ENCODE measurements at regions not wholly inside any gene's neighbourhood (a gene's known extent, or its start where the extent isn't known, plus 50 kb on each side); places are given as distances from the start of the nearest gene placed in this dataset.

DNA sequence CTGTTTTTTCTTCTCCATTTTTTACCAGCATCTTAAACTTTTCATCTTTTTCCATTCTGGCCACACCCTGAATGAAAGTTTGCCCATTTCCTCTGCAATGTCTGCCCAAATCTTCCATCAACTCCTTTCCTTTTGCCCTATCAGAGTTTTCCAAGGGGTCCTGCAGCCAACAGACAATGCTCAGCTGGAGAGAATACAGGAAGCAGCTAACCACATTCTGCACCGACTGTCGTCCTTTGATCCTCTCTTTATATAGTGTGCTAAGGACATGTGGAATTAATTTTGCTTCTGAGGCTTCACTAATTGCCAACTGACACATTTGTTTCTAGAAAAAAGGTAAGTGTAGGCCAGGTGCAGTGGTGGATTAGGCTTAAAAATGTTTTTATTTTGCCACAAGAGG lies 50.5 kb upstream of the DLX2 start:
- in situ Hi-C loops (cut with HindIII; ENCODE audit: low pct_unique_long_range_greater_than_20kb, low sequenced_read_pairs) = no loop called here
- DNase-seq (ENCODE audit: low read depth) = no peak

DNA sequence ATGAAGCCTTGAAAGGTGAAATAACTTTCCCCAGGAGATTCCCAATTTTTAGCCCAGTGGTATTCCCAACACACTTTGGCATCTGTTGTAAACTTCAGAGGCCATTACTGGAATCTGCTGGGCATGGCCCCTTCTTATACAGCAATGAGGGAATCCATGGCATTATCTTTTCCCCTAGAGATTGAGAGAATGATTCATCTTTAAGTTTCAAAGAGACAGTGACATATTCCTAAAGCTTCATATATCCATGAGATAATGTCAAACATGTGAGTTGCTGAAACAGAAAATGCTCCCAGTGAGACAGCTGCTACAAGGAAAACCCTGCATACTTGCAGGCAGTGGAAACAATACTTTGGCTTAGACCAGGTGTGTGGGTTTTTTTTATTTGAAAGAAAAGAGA lies 51.1 kb upstream of the DLX2 start:
- in situ Hi-C loops (cut with HindIII; ENCODE audit: low pct_unique_long_range_greater_than_20kb, low sequenced_read_pairs) = no loop called here
- DNase-seq (ENCODE audit: low read depth) = no peak

DNA sequence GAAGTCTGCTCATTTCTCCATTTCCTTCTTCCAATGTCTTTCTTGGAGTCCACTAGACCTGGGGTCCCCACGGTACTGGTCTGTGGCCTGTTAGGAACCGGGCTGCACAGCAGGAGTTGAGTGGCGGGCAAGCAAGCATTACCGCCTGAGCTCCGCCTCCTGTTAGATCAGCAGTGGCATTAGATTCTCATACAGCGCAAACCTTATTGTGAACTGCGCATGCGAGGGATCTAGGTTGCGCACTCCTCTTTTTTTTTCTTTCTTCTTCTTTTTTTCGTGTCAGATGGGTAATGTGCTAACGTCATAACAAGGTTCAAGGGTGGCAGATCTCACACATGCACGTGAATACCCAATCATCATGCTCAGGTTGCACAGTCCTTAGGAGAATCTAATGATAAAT lies 53.1 kb upstream of the DLX2 start:
- DNase-seq (ENCODE audit: low read depth) = no peak
- in situ Hi-C loops (cut with HindIII; ENCODE audit: low pct_unique_long_range_greater_than_20kb, low sequenced_read_pairs) = no loop called here

DNA sequence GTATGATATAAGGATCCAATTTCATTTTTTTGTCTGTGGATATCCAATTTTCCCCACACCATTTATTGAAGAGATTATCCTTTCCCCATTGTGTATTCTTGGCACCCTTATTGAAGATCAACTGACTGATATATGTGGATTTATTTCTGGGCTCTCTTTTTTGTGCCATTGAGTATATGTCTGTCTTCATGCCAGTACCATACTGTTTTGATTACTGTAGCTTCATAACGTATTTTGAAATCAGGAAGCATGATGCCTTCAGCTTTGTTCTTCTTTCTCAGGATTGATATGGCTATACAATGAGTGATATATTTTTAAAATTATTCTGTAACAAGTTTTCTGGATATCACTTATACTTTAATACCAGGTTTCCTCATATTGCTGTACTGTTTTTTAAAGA lies 58.1 kb upstream of the DLX2 start:
- no peak for DNase-seq (ENCODE audit: low read depth)
- in situ Hi-C loops (cut with HindIII; ENCODE audit: low pct_unique_long_range_greater_than_20kb, low sequenced_read_pairs) = no loop called here

DNA sequence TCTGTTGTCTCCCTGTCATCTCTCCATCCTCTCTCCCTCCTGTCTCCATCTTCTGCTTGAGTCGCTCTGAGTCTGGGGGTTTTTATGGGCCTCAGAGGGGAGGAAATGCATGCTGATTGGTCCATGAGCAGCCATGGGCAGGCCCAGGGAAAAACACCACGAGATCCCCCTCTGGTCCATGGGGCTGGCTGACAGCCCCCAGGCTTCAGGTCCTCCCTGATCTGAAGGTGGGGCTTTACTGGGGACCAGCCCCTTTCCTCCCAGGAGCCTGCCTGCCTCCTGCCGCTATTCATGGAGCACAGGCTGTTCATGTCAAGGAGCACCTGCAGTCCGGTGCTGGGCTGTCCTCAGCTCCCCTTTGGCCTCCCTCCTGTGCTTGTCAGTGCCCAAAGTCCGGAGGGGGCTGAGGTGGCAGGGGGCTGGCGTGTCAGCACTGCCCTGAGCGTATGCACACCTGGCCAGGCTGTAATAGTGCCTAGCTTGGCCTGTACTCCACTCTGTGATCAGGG lies 59.6 kb upstream of the DLX2 start:
- no peak for DNase-seq (ENCODE audit: low read depth)
- in situ Hi-C loops (cut with HindIII; ENCODE audit: low pct_unique_long_range_greater_than_20kb, low sequenced_read_pairs) = no loop called here

DNA sequence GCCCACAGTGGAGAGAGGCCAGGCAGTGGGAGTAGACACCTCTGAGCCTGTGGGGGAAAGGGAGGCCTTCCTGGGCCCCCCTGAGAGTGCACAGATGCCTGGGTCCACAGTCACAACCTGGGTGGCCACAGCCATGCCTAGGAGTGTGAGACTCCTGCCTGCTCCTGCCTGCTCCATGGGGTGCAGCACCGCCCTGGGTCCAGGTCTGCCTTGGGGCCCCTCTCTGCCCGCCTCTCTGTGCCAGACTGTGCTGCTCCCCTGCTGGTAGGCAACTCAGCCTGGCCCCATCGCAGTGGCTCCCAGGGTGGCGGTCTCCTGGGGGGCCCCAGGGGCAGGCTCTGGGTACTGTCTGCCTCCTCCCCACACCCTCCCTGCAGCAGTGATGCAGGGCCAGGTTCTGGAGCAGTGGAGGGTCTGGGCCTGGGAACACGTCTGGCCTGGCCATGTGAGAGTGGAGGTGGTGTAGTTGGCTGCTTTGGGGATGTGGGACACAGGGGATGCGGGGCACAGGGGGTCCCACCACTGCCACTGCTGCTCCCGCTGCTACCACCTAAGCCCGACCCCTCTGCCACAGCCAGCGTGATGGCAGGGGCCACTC lies 60.1 kb upstream of the DLX2 start:
- no peak for DNase-seq (ENCODE audit: low read depth)
- in situ Hi-C loops (cut with HindIII; ENCODE audit: low pct_unique_long_range_greater_than_20kb, low sequenced_read_pairs) = no loop called here

DNA sequence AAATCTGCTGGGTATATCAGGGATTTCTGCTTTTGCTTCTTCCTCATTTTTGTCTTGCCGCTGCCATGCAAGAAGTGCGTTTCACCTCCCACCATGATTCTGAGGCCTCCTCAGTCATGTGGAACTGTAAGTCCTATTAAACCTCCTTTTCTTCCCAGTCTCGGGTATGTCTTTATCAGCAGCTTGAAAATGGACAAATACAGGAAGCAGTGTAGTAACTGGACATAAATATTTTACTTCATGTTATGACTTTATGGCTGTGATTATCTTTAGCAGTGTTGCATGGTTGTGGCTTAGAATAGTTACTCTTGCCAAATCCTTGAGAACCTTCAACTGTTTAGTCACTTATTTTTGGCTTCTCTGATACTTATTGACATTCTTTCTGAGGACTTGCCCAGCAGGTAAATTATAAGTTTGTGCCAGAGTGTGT lies 66.2 kb upstream of the DLX2 start:
- in situ Hi-C loops (cut with HindIII; ENCODE audit: low pct_unique_long_range_greater_than_20kb, low sequenced_read_pairs) = no loop called here
- no peak for DNase-seq (ENCODE audit: low read depth)

DNA sequence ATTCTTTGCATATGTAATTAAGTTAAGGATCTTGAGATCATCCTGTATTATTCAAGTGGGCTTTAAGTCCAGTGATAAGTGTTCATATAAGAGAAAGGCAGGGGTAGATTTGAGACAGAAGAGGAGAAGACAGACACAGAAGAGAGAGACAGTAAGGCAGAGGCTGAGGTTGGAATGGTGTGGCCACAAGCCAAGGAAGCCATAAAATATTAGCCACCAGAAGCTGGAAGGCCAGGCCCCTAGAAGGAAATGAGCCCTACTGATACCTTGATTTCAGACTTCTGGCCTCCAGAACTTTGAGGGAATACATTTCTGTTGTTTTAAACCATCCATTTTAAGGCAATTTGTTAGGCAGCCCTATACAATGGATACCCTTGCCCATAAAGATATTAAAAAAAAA lies 66.9 kb upstream of the DLX2 start:
- DNase-seq (ENCODE audit: low read depth) = no peak
- in situ Hi-C loops (cut with HindIII; ENCODE audit: low pct_unique_long_range_greater_than_20kb, low sequenced_read_pairs) = no loop called here

DNA sequence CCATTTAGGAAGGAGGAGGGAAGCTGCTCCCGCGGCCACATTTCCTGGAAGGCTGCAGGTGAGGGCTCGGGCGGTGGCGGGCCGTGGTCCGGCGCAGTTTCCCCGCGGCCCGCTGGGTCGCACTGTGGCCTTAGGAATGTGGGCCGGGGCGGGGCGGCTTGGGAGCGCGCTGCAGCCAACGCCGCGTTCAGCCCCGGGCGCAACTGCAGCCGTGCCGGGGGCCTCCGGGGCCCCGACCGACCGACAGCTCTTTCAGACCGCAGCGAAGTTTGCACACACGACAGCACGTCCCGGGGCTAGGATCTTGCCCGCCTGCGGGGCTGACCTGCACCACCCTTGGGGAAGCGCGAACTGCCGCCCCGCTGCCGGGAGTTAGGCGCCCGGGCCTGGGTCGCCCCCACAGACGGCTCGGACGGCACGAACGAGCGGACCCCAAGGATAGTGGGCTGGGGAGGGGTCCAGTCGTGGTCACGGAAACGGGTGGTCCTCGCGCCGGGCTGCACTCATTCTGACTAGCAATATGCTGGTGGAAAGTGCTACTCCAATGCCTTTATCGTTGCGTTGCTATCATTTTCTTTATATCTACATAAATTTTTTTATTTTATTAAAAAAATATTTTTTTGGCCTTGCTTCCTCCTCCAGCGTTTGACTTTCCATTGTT lies 69.9 kb upstream of the DLX2 start:
- in situ Hi-C loops (cut with HindIII; ENCODE audit: low pct_unique_long_range_greater_than_20kb, low sequenced_read_pairs) = no loop called here
- peak; percentile 57 for DNase-seq (ENCODE audit: low read depth)

DNA sequence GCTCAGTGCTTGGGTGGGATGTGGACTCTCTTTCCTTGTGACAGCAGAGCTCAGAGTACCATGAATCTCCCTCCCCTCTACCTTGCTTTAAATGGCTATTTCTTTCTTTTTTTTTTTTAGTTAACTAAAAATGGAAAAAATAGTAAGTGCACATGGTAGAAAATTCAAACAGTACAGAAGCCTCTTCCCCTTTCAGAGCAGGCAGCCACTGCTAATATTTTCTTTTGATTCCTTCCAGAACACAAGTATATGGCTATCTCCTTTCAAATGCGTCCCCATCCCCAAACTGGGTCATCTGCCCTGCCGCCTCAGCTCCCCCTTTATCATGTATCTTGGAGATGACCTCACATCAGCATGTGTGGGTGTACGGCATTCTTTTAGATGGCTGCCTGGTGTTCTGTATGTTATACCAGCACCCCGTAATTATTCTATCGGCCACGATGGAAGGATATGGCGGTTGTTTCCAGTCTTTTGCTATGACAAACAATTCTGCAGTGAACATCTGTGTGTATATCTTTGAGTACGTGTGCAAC lies 70.5 kb upstream of the DLX2 start:
- in situ Hi-C loops (cut with HindIII; ENCODE audit: low pct_unique_long_range_greater_than_20kb, low sequenced_read_pairs) = no loop called here

DNA sequence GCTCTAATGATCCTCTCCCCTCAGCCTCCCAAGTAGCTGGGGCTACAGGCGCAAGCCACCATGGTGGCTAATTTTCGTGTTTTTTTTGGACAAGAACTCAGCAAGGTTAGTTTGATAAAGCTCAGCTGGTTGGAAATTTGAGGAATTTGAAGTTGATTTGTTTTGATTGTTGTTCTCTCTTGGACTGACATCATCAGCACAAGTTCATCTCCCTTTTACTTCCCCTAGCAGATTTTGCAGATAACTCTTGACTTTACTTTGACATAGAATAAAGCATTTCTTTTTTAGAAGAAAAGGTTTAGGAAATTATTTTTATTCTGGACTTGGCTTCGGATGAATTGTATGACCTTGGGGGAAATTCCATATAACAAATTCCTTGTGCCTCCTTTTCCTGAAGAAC lies 74.9 kb upstream of the DLX2 start:
- in situ Hi-C loops (cut with HindIII; ENCODE audit: low pct_unique_long_range_greater_than_20kb, low sequenced_read_pairs) = no loop called here
- DNase-seq (ENCODE audit: low read depth) = no peak

More for the DNA sequence above, 70.5 kb upstream of the DLX2 start:
- DNase-seq (ENCODE audit: low read depth) = no peak

DNA sequence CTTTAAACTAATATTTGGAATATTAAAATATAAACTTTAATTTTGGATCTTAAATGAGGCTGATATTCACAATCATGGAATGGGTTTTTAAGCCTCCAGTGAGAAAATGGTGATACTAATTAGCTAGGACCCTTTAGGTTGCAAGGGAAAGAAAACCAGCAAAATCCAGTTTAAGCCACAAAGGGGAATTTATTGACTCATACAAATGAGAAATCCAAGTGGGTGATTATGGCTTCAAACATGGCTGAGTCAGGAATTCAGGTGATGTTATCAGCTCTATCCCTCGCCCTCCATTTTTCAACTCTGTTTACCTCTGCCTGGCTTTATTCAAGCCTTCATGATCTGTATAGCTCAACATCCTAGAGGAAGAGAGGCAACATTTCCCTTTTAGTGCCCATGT lies 75.3 kb upstream of the DLX2 start:
- in situ Hi-C loops (cut with HindIII; ENCODE audit: low pct_unique_long_range_greater_than_20kb, low sequenced_read_pairs) = no loop called here
- no peak for DNase-seq (ENCODE audit: low read depth)

DNA sequence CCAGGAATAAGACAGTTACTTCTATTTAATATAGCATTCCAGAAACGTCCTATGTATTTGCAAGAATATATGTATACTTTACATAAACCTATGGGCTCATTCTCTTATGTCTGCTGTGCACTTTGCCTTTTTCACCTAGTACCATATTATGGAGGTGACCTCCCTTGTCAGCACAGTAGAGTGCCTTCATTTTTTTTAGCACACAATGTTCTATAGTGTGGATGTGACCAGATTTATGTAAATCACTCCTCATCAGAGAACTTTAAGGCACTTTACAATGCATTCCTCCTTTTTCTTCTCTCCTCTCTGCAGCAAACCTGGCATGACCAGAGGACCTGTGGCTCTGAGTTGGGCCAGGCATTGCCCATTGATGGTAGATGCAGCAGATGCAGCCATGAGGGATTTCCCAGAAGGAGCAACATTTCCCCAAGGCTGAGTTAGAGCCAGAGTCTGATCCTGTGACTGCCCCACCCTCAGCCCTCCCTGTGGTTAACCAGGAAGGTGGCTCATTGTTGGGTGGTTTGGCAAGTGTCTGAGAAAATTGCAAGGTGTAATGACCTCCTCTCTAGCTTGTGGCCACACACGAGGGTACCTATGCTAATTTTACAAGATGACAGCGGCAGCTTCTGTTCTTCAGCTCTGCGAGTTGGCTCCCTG lies 76.5 kb upstream of the DLX2 start:
- no peak for DNase-seq (ENCODE audit: low read depth)
- in situ Hi-C loops (cut with HindIII; ENCODE audit: low pct_unique_long_range_greater_than_20kb, low sequenced_read_pairs) = no loop called here

DNA sequence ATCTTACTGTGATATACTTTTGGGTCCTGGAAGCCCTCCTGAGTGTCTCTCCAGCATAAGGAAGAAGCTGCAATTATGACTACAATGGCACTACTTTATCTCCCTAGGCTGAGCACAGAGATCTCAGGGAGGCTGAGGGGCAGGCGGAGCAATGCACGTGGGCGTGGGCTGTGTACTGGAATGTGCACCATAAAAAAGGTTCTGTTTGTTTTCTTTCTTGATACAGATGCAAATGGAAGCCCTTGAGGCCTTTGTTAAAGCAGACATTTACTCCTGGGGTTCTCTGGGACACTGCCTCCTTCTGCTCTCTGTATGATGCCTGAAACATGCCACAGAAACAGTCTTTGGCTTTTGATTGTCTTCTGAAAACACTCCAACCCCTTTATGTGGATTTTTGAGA lies 79.1 kb upstream of the DLX2 start:
- no peak for DNase-seq (ENCODE audit: low read depth)
- in situ Hi-C loops (cut with HindIII; ENCODE audit: low pct_unique_long_range_greater_than_20kb, low sequenced_read_pairs) = no loop called here

DNA sequence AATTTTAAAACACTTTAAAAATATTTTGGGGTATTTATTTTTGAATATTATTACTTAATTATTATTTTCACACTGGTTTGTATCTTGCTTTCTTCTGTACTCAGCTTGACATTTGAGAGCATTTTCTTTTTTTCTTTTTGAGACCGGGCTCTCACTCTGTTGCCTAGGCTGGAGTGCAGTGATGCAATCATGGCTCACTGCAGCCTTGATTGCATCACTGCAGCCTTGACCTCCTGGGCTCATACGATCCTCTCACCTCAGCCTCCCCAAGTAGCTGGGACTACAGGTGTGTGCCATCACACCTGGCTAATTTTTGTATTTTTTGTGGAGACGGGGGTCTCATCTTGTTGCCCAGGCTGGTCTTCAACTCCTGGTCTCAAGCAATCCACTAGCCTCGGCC lies 79.9 kb upstream of the DLX2 start:
- DNase-seq (ENCODE audit: low read depth) = no peak
- in situ Hi-C loops (cut with HindIII; ENCODE audit: low pct_unique_long_range_greater_than_20kb, low sequenced_read_pairs) = no loop called here

DNA sequence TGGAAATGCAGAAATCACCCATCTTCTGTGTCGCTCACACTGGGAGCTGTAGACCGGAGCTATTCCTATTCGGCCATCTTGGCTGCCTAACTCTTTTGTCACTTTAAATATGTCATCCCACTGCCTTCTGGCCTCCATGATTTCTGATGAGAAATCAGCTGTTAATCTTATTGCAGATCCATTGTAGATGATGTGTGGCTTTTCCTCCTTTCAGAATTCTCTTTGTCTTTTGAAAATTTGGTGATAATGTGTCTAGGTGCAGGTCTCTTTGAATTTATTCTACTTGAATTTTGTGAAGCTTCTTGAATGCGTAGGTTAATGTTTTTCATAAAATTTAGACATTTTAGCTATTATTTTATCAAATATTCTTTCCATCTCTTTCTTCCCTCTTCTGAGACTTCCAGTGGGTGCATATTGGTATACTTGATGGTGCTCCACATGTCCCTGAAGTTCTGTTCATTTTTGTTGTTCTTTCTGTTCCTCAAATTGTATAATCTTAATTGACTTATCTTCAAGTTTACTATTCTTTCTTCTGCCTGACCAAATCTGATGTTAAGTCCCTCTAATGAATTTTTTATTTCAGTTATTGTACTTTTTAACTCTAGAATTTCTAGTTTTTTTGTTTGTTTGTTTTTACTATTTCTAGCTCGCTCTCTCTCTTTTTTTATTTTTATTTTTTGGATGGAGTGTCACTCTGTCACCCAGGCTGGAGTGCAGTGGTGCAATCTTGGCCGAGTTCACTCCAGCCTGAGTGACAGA lies 90.8 kb upstream of the DLX2 start:
- in situ Hi-C loops (cut with HindIII; ENCODE audit: low pct_unique_long_range_greater_than_20kb, low sequenced_read_pairs) = no loop called here
- no peak for DNase-seq (ENCODE audit: low read depth)

DNA sequence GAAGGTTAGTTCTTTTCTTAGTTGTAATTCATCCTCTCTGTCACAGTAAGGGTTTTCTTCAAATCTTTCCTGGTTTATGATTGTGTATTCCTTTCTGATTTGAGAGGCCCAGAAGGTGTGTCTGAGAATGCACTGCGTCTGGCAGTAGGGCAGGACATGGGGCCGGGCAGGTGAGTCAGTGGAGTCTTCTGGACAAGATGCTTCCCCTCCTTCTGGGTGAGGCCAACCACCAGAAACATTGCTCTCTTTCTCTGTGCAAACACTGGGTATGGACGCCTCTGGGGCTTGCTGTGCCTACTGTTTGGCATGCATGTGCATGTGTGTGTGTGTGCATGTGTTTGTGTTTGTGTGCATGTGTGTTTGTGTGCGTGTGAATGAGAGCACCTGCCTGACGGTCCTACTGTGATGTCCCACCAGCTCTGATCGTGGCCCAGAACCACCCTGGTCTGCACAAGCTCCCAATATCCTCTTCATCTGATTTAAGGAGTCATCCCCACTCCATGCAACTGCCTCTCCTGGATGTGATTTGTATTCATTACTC lies 93.2 kb upstream of the DLX2 start:
- in situ Hi-C loops (cut with HindIII; ENCODE audit: low pct_unique_long_range_greater_than_20kb, low sequenced_read_pairs) = no loop called here
- DNase-seq (ENCODE audit: low read depth) = no peak

DNA sequence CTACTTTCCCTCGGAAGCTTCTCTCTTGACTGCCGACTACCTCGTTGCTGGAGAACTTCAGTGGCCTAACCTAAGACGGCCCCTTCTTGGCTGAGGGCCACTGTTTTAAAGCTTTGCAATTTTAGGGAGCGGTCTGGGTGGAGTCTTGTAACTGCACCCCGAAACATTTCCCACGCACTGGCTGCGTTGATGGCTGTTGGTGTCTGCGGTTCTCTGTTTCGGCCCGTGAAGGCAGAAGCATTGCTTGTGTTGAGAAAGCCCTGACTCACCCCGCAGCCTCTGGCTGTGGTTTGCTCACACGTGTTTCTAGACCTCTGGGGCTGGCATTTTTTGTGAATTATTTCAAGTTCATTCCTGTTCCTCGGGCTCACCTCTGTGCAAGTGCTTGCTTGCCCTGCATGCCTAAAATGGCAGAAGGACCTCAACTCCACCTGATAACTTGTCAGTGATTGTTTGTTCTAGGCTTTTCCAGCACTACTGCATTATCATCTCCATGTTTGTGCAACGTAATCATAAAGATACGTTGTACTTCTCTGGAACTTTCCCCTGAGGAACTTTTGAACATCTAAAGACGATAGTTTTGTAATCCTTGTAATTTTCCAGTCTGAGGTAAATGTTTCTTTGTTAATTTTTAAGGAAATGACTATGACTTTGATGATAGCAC lies 94.2 kb upstream of the DLX2 start:
- in situ Hi-C loops (cut with HindIII; ENCODE audit: low pct_unique_long_range_greater_than_20kb, low sequenced_read_pairs) = no loop called here
- no peak for DNase-seq (ENCODE audit: low read depth)

All from Caki2 (cell line).